ENCODE measurements at regions not wholly inside any gene's neighbourhood (a gene's known extent, or its start where the extent isn't known, plus 50 kb on each side); places are given as distances from the start of the nearest gene placed in this dataset.

- DNase-seq = peak; percentile 63 to 66
- Mint-ChIP-seq H3K4me3 (no peak overlapping the region), H3K4me1 (ENCODE audit: low read depth) (no peaks in the 10 kb centered on the region)
Measured at GRCh38 chr6:152863618-152864326, 113.2 kb downstream of the VIP start.

GRCh38 chr6:152874267-152874666 lies 108.6 kb downstream of the FBXO5 start:
- H3K4me1 Mint-ChIP-seq (ENCODE audit: low read depth) = no peaks in the 10 kb centered on the region
- ATAC-seq (replicated peaks in 1 of 2) = no peak
- DNase-seq = no peak
- H3K9me3 Mint-ChIP-seq = no peaks in the 10 kb centered on the region
- H3K27me3 Mint-ChIP-seq (ENCODE audit: low read depth) = peaks cover 9% of the 10 kb centered on the region
- no peaks in the 10 kb centered on the region for H3K36me3 Mint-ChIP-seq (ENCODE audit: insufficient read depth in 2 of 2)
- no peak overlapping the region for H3K4me3 Mint-ChIP-seq
- H3K27ac Mint-ChIP-seq = no peak overlapping the region

More at GRCh38 chr6:152863618-152864326, 113.2 kb downstream of the VIP start:
- peak; percentile 72 to 74 for ATAC-seq (replicated peaks in 1 of 2)
- H3K27ac Mint-ChIP-seq = no peak overlapping the region
- H3K9me3 Mint-ChIP-seq = no peaks in the 10 kb centered on the region
- peaks cover 16% of the 10 kb centered on the region for H3K27me3 Mint-ChIP-seq (ENCODE audit: low read depth)
- H3K36me3 Mint-ChIP-seq (ENCODE audit: insufficient read depth in 2 of 2) = no peaks in the 10 kb centered on the region

DNA sequence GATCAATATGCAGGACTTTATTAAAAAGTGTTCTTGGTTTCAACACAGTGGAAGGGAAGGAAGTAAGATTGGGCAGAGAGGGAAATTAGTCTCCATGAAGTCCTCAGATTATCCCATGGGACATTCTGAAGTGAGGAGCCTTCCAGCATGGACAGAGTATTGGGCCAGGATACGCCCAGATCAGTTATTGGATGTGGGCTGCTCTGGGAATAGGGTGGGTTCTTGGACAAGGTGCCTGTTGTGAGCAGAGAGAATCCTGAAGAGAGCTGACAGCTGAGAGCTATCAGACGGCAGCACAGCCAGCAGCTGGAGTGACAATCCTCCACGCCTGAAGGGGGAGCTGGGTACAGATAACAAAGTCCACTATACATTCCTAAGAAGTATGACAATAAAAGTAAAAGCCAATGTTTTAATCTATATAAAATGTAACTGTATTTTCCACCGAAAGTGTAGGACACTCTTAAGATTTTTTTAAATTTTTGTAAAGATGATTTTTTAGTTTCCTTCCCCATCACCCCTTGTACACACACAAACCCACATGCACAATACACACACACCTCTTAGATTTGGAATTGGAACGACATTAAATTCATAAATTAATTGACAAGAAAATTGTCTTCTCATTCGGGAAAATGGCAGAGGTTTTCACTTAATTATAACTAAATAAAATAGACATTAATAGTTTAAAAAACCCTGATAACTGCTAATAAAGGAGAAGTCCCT lies 107.8 kb downstream of the FBXO5 start:
- ATAC-seq (replicated peaks in 1 of 2) = no peak
- peaks cover 0 to 3% of the 10 kb centered on the region in 2 donors for H3K36me3 Mint-ChIP-seq (ENCODE audit: insufficient read depth in 2 of 2)
- H3K27me3 Mint-ChIP-seq (ENCODE audit: low read depth) = peaks cover 9% of the 10 kb centered on the region
- no peaks in the 10 kb centered on the region for H3K4me1 Mint-ChIP-seq (ENCODE audit: low read depth)
- no peak overlapping the region for H3K4me3 Mint-ChIP-seq
- no peak overlapping the region for H3K27ac Mint-ChIP-seq
- DNase-seq = no peak
- peaks cover 3 to 5% of the 10 kb centered on the region in 2 donors for H3K9me3 Mint-ChIP-seq

- Mint-ChIP-seq H3K27ac (no peak overlapping the region), H3K4me3 (no peak overlapping the region), H3K36me3 (ENCODE audit: insufficient read depth in 2 of 2) (peaks cover 0 to 3% of the 10 kb centered on the region in 2 donors), H3K9me3 (peaks cover 6 to 11% of the 10 kb centered on the region in 2 donors), H3K27me3 (ENCODE audit: low read depth) (no peaks in the 10 kb centered on the region), H3K4me1 (ENCODE audit: low read depth) (no peaks in the 10 kb centered on the region)
- no peak for ATAC-seq (replicated peaks in 1 of 2)
- no peak for DNase-seq
Measured at GRCh38 chr6:152879681-152880080, 103.2 kb downstream of the FBXO5 start.

DNA sequence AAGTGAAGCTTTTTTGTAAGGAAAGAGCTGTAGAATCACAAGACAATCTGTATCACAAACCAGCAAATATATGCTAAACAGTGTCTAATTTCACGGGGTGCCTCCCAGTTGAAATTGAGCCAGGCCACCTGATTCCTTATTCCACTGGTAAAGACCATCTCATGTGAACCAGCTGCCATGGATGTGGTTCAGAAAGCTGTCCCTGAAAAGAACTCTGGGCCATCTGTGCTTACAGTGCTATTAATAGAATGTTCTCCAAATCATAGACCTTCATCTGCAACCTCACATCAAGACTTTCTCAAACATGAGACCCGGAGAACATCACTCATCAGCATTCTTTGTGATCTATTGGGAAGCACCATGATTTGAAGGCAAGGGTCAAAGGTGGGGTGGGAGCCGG lies 89.7 kb downstream of the FBXO5 start:
- Mint-ChIP-seq H3K4me1 (ENCODE audit: low read depth) (no peaks in the 10 kb centered on the region), H3K4me3 (no peak overlapping the region), H3K36me3 (ENCODE audit: insufficient read depth in 2 of 2) (no peaks in the 10 kb centered on the region), H3K9me3 (no peaks in the 10 kb centered on the region), H3K27ac (no peak overlapping the region), H3K27me3 (ENCODE audit: low read depth) (peaks cover 30% of the 10 kb centered on the region)
- DNase-seq = no peak
- ATAC-seq (replicated peaks in 1 of 2) = no peak

- H3K4me1 Mint-ChIP-seq (ENCODE audit: low read depth) = no peaks in the 10 kb centered on the region
- H3K4me3 Mint-ChIP-seq = no peak overlapping the region
- H3K36me3 Mint-ChIP-seq (ENCODE audit: insufficient read depth in 2 of 2) = no peaks in the 10 kb centered on the region
- H3K9me3 Mint-ChIP-seq = no peaks in the 10 kb centered on the region
- ATAC-seq (replicated peaks in 1 of 2) = no peak
- H3K27ac Mint-ChIP-seq = no peak overlapping the region
- no peak for DNase-seq
- H3K27me3 Mint-ChIP-seq (ENCODE audit: low read depth) = peaks cover 22% of the 10 kb centered on the region
Measured at GRCh38 chr6:152896923-152897322, 85.9 kb downstream of the FBXO5 start.

DNA sequence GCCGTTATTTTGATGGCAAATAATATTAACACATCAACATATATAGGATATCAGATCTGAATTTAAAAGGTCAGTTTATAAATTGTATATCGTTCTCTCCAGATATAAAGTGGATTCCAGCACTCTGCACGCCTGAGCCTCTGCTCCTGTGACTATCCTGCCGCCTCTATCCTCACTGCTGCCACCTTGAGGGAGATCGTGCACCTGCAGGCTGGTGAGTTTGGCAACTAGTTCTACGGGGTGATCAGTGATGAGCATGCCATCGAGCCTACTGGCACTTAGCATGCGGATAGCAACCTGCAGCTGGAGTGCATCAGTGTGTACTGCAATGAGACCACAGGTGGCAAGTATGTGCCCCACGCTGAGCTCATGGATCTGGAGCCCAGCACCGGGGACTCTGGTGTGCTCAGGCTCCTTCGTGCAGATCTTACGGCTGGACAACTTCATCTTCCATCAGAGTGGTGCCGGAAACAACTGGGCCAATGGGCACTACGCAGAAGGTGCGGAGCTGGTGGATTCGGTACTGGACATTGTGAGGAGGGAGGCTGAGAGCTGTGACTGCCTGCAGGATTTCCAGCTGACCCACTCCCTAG lies 84.9 kb downstream of the FBXO5 start:
- DNase-seq (peak; percentile 66 to 72), ATAC-seq (replicated peaks in 1 of 2) (peak; percentile 71 to 73)
- Mint-ChIP-seq H3K27ac (no peak overlapping the region), H3K4me1 (ENCODE audit: low read depth) (no peaks in the 10 kb centered on the region), H3K36me3 (ENCODE audit: insufficient read depth in 2 of 2) (no peaks in the 10 kb centered on the region), H3K27me3 (ENCODE audit: low read depth) (peaks cover 22% of the 10 kb centered on the region), H3K4me3 (no peak overlapping the region), H3K9me3 (no peaks in the 10 kb centered on the region)

DNA sequence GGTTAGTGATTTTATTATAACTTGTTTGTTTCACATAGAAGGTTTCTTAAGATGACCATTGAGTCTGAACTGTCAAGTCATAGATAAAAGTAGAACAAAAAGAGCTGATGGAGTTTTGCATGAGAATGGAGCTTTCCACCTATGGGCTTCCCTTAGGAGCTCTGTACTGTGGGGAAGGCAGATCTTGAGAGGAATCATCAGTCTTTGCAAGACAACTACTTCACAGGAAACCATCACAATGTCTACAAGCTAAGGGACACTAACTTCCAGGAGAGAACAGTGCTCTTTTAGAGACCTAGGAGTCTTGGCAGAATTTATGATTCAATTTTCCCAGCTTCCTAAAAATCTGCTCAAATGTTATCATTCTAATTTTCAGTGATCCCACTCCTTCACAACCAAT lies 78.2 kb downstream of the FBXO5 start:
- no peak for DNase-seq
- Mint-ChIP-seq H3K9me3 (no peaks in the 10 kb centered on the region), H3K27ac (no peak overlapping the region)

GRCh38 chr6:152905551-152906299 lies 77.1 kb downstream of the FBXO5 start:
- Mint-ChIP-seq H3K27me3 (ENCODE audit: low read depth) (peaks cover 5% of the 10 kb centered on the region), H3K9me3 (no peaks in the 10 kb centered on the region), H3K4me3 (no peak overlapping the region), H3K36me3 (ENCODE audit: insufficient read depth in 2 of 2) (no peaks in the 10 kb centered on the region), H3K27ac (no peak overlapping the region), H3K4me1 (ENCODE audit: low read depth) (no peaks in the 10 kb centered on the region)
- ATAC-seq (replicated peaks in 1 of 2) (no peak), DNase-seq (no peak)

More for the DNA sequence above, 78.2 kb downstream of the FBXO5 start:
- no peaks in the 10 kb centered on the region for H3K36me3 Mint-ChIP-seq (ENCODE audit: insufficient read depth in 2 of 2)
- no peak overlapping the region for H3K4me3 Mint-ChIP-seq
- H3K4me1 Mint-ChIP-seq (ENCODE audit: low read depth) = no peaks in the 10 kb centered on the region
- ATAC-seq (replicated peaks in 1 of 2) = no peak
- peaks cover 5% of the 10 kb centered on the region for H3K27me3 Mint-ChIP-seq (ENCODE audit: low read depth)

GRCh38 chr6:152909241-152909640 lies 73.6 kb downstream of the FBXO5 start:
- Mint-ChIP-seq H3K36me3 (ENCODE audit: insufficient read depth in 2 of 2) (peaks cover 2 to 7% of the 10 kb centered on the region in 2 donors), H3K4me1 (ENCODE audit: low read depth) (no peaks in the 10 kb centered on the region), H3K27ac (no peak overlapping the region), H3K4me3 (no peak overlapping the region), H3K9me3 (peaks cover 4% of the 10 kb centered on the region in 2 donors), H3K27me3 (ENCODE audit: low read depth) (peaks cover 8% of the 10 kb centered on the region)
- DNase-seq = no peak
- ATAC-seq (replicated peaks in 1 of 2) = no peak

DNA sequence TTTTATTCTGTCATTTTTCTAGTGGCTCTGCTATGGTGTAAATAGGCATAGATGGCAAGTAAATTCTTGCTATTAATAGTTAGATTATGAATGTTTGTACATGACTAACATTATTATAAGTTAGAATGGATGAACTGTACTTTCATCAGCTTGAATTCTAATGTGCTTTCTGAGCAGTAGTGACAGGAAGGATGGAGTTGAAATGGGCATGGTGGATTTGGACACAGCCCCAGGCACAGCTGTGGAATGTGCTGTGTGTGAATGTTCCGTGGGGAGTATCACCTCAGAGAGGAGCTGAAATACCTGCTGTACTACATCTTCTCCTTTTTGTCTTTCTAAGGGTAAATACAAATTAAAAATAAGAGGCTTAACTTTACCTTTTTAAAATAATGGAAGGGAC lies 66.8 kb downstream of the FBXO5 start:
- Mint-ChIP-seq H3K9me3 (peaks cover 4 to 5% of the 10 kb centered on the region in 2 donors), H3K4me3 (no peak overlapping the region), H3K4me1 (ENCODE audit: low read depth) (no peaks in the 10 kb centered on the region), H3K27me3 (ENCODE audit: low read depth) (peaks cover 38% of the 10 kb centered on the region), H3K36me3 (ENCODE audit: insufficient read depth in 2 of 2) (peaks cover 2 to 7% of the 10 kb centered on the region in 2 donors), H3K27ac (no peak overlapping the region)
- DNase-seq (no peak), ATAC-seq (replicated peaks in 1 of 2) (no peak)

GRCh38 chr6:152918991-152919390 lies 63.9 kb downstream of the FBXO5 start:
- Mint-ChIP-seq H3K36me3 (ENCODE audit: insufficient read depth in 2 of 2) (peaks cover 0 to 3% of the 10 kb centered on the region in 2 donors), H3K27me3 (ENCODE audit: low read depth) (peaks cover 36% of the 10 kb centered on the region)
- DNase-seq = no peak

DNA sequence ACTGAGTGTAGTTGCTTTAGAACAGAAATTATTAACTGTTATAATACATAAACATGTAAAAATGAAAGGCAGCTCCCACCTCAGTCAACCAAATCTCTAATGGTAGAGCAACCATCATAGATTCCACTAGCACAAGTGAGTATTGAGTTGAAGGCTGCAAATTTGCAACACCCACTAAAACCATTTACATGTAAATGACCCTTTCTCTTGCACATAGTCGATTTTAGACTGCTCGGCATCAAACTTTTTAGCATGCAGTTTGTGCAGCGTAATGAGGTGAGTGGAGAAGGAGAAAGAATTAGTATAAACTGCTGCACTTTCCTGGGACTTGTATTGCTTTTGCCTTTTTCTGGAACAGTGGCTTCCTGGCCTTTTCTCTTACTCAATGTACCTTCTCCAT lies 62.8 kb downstream of the FBXO5 start:
- no peak overlapping the region for H3K27ac Mint-ChIP-seq
- H3K27me3 Mint-ChIP-seq (ENCODE audit: low read depth) = peaks cover 26% of the 10 kb centered on the region
- ATAC-seq (replicated peaks in 1 of 2) (no peak), DNase-seq (no peak)
- H3K36me3 Mint-ChIP-seq (ENCODE audit: insufficient read depth in 2 of 2) = no peaks in the 10 kb centered on the region
- peaks cover 0 to 1% of the 10 kb centered on the region in 2 donors for H3K9me3 Mint-ChIP-seq
- H3K4me1 Mint-ChIP-seq (ENCODE audit: low read depth) = no peaks in the 10 kb centered on the region
- H3K4me3 Mint-ChIP-seq = no peak overlapping the region

More at GRCh38 chr6:152918991-152919390, 63.9 kb downstream of the FBXO5 start:
- H3K4me3 Mint-ChIP-seq = no peak overlapping the region
- no peak overlapping the region for H3K27ac Mint-ChIP-seq
- no peak for ATAC-seq (replicated peaks in 1 of 2)
- peaks cover 0 to 1% of the 10 kb centered on the region in 2 donors for H3K9me3 Mint-ChIP-seq
- H3K4me1 Mint-ChIP-seq (ENCODE audit: low read depth) = no peaks in the 10 kb centered on the region
